Natural killer cell treated with Interleukin-12 subunit alpha and Interleukin-12 subunit beta and Interleukin-15 and Interleukin-18, amount 100 ng/mL, for 72 hours (primary cell): ENCODE measurements at regions not wholly inside any gene's neighbourhood (a gene's known extent, or its start where the extent isn't known, plus 50 kb on each side); places are given as distances from the start of the nearest gene placed in this dataset.
"Not testable (repeated sequence)": the region's sequence is repeated elsewhere in the genome, so short reads cannot be mapped to it uniquely, and the experiment has no call there.

Experiments
- ATAC-seq, 2 donors: fragments of 150-1000 bp; cut with Tn5 transposase in 1 of 2; sonication (Bioruptor Pico), chemical (Tn5 transposase) in 1 of 2; 2 replicates each; pipeline ENCODE4 v1.10.0; 2021
- DNase-seq: peaks from one replicate; pipeline ENCODE4 v3.0.0; 2022; ENCODE audit warnings: low spot score
- H3K27ac Mint-ChIP-seq, 2 donors: 1 replicate in 1 of 2; 2 replicates in 1 of 2; pipeline ENCODE4 v1.8.0; 2022; ENCODE audit warnings: mixed read lengths in 2 of 2, mild to moderate bottlenecking in 1 of 2, moderate library complexity in 1 of 2
- H3K27me3 Mint-ChIP-seq, 2 donors: 1 replicate in 1 of 2; 2 replicates in 1 of 2; pipeline ENCODE4 v1.8.0; 2022; ENCODE audit warnings: mixed read lengths in 2 of 2
- H3K36me3 Mint-ChIP-seq: one replicate; pipeline ENCODE4 v1.8.0; 2022; ENCODE audit warnings: mixed read lengths
- H3K4me1 Mint-ChIP-seq, 2 donors: 1 replicate in 1 of 2; 2 replicates in 1 of 2; pipeline ENCODE4 v1.8.0; 2022; ENCODE audit warnings: low read depth in 2 of 2, mixed read lengths in 2 of 2, mild to moderate bottlenecking in 1 of 2
- H3K4me3 Mint-ChIP-seq: one replicate; pipeline ENCODE4 v1.8.0; 2022; ENCODE audit warnings: mixed read lengths
- H3K9me3 Mint-ChIP-seq: 2 replicates; pipeline ENCODE4 v1.8.0; 2022; ENCODE audit warnings: mixed read lengths

DNA sequence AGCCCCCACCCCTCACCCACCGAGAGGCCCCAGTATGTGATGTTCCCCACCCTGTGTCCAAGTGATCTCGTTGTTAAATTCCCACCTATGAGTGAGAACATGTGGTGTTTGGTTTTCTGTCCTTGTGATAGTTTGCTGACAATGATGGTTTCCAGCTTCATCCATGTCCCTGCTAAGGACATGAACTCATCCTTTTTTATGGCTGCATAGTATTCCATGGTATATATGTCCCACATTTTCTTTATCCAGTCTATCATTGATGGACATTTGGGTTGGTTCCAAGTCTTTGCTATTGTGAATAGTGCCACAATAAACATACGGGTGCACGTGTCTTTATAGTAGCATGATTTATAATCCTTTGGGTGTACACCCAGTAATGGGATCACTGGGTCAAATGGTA, 79.2 kb downstream of the PXDC1 start:
- not testable (repeated sequence) for H3K4me3 Mint-ChIP-seq, H3K36me3 Mint-ChIP-seq, H3K9me3 Mint-ChIP-seq, ATAC-seq, H3K27ac Mint-ChIP-seq, DNase-seq, H3K4me1 Mint-ChIP-seq
- peaks cover 22 to 24% of the 10 kb centered on the region in 2 donors for H3K27me3 Mint-ChIP-seq

DNA sequence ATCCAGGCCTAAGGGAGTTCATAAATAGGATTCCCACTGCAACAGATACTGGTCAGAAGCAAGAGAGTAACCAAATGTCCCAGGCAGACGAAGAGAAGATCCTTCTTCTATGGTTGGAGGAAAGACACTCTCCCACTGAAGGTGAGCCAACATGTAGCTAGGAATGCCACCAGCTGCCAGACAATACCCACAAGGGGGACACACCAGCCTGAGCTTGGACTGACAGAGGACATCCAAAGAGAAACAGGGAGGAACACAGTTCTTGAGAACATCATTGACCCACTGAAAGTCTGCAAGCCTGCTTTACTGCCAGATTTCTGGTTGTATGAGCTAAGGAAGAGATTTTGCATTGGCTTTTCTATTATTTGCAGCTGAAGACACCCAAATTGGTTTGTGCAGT, 80.1 kb downstream of the PXDC1 start:
- Mint-ChIP-seq H3K36me3 (no peaks in the 10 kb centered on the region), H3K27ac (no peak overlapping the region), H3K4me3 (no peak overlapping the region), H3K4me1 (no peaks in the 10 kb centered on the region), H3K27me3 (peaks cover 19 to 24% of the 10 kb centered on the region in 2 donors), H3K9me3 (peaks cover 3% of the 10 kb centered on the region)
- ATAC-seq = no peak
- no peak for DNase-seq

DNA sequence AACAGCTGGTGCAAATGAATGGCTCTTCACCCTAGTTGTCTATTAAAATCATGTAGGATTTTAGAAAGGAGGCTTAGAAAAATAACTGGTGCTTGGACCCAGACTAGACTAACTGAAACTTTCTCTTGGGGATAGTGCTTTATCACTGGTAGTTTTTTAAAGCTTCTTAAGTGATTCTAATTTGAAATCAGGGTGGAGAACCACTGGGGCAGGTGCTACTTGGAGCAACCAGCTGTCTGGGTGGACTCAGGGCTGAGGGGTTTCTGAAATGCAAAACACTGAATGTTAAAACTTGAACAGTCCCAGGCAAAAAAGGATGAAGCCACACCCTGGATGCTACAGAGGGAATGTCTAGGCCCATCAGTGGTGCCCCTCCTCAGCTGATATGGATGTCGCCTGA, 81.2 kb downstream of the PXDC1 start:
- H3K36me3 Mint-ChIP-seq = no peaks in the 10 kb centered on the region
- peaks cover 3% of the 10 kb centered on the region for H3K9me3 Mint-ChIP-seq
- ATAC-seq (no peak), DNase-seq (no peak)
- no peak overlapping the region for H3K27ac Mint-ChIP-seq
- no peak overlapping the region for H3K4me3 Mint-ChIP-seq
- peaks cover 19 to 28% of the 10 kb centered on the region in 2 donors for H3K27me3 Mint-ChIP-seq
- H3K4me1 Mint-ChIP-seq = no peaks in the 10 kb centered on the region

DNA sequence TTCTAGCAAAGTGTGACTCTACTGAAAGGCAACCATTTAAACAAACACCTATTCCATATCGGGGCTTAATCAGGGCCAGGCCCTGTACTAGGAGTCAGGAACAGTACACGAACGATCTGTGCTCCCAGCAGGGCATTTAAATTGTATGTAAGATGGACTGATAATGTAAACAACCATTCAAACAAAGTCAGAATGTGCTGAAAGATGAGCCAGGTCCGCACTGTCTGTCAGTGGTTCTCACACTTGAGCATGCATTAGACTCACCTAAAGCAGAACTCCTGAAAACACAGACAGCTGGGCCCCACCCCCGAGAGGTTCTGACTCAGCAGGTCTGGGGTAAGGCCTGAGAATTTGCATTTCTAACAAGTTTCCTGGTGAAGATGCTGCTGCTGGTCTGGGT, 81.6 kb downstream of the PXDC1 start:
- Mint-ChIP-seq H3K4me3 (no peak overlapping the region), H3K4me1 (no peaks in the 10 kb centered on the region), H3K27me3 (peaks cover 18 to 24% of the 10 kb centered on the region in 2 donors), H3K36me3 (no peaks in the 10 kb centered on the region), H3K27ac (no peak overlapping the region), H3K9me3 (peaks cover 3% of the 10 kb centered on the region)
- DNase-seq (no peak), ATAC-seq (peak in 1 of 2 donors; percentile 48)

DNA sequence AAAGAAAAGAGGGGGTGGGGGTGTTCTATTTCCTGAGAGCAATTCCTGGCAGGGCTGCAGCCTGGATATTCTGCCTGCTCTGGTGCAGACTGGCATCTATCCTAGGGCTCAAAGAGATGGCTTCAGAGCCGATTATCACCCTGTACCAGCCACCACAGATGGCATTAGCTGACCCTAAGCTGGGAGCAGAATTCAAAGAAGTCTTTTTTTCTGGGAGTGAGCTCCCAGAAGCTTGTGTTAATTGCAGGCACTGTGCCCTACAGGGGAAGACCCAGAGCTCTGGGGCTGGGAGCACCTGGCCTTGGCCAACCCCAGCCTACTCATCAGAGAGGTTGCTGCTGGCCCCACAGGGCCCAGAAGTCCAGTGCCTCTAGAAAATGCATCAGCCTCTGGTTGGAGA, 85.9 kb downstream of the PXDC1 start:
- H3K4me3 Mint-ChIP-seq = no peak overlapping the region
- no peaks in the 10 kb centered on the region for H3K36me3 Mint-ChIP-seq
- no peak overlapping the region for H3K27ac Mint-ChIP-seq

DNA sequence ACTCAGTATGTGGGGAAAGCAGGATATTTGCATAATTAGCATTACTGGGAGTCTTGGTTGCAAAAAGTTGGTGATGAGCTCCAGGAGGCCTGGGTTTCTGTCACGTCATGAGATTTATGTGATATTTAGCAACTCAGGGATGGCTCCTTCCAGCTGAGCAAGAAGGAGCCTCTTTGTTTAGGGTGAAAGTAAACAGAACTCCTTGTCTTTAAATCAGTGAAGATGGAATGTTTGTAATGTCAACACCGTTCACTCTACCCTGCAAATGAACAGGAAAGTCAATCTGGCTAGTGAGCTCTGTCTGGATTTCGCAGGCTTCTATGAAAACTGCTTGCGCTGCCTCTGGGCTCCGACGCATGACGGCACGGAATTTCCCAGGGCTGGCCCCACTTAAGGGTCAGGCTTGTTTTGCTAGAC, 86.9 kb downstream of the PXDC1 start:
- no peaks in the 10 kb centered on the region for H3K4me1 Mint-ChIP-seq
- H3K36me3 Mint-ChIP-seq = no peaks in the 10 kb centered on the region
- no peak overlapping the region for H3K27ac Mint-ChIP-seq
- DNase-seq (no peak), ATAC-seq (no peak)
- H3K9me3 Mint-ChIP-seq = peaks cover 3% of the 10 kb centered on the region
- H3K27me3 Mint-ChIP-seq = peaks cover 9 to 31% of the 10 kb centered on the region in 2 donors
- H3K4me3 Mint-ChIP-seq = no peak overlapping the region

More for the DNA sequence above, 85.9 kb downstream of the PXDC1 start:
- Mint-ChIP-seq H3K4me1 (no peaks in the 10 kb centered on the region), H3K9me3 (peaks cover 3% of the 10 kb centered on the region), H3K27me3 (peaks cover 10 to 21% of the 10 kb centered on the region in 2 donors)
- DNase-seq (no peak), ATAC-seq (no peak)

DNA sequence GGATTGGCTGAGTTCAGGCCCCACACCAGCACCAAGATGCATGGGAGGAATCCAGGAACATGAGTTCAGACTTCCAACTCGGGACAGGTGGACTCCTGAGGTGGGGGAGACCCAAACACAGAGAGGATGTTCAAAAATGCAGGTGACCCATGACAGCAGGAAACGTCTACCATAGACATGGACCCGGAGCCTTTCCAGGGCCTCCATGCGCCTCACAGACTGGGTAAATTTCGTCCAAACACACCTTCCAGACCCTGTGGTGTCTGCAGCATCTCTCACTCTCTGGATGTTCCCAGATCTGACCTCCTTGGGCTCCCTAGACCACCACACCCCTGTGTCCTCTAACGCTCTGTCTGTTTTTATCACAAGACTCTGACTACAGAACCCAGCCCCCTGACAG, 87.7 kb downstream of the PXDC1 start:
- DNase-seq = no peak
- no peaks in the 10 kb centered on the region for H3K4me1 Mint-ChIP-seq
- H3K27ac Mint-ChIP-seq = no peak overlapping the region
- peak in 1 of 2 donors; percentile 20 for ATAC-seq
- no peaks in the 10 kb centered on the region for H3K36me3 Mint-ChIP-seq
- peaks cover 9 to 35% of the 10 kb centered on the region in 2 donors for H3K27me3 Mint-ChIP-seq
- H3K4me3 Mint-ChIP-seq = no peak overlapping the region
- no peaks in the 10 kb centered on the region for H3K9me3 Mint-ChIP-seq

DNA sequence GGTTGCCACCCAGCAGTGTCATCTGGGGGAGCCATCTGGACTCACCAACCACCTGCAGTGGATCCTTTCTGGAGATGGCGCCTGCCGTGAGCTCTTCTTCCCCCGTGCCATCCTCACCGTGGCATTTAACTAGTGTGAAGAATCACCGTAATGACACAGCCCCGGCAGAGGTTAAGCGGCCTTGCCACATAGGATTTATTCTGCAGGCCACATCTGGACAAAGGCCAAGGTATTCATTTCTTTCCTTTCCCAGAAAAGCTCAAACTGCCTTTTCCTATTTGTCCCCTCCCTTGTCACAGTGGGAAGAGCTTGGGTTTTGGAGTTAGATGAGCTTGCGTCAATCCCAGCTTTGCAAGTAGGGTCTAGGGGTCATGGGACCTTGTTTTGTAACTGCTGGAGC, 88.4 kb downstream of the PXDC1 start:
- H3K27ac Mint-ChIP-seq = no peak overlapping the region
- ATAC-seq (no peak), DNase-seq (no peak)
- no peaks in the 10 kb centered on the region for H3K9me3 Mint-ChIP-seq
- H3K4me3 Mint-ChIP-seq = no peak overlapping the region
- H3K27me3 Mint-ChIP-seq = peaks cover 10 to 37% of the 10 kb centered on the region in 2 donors
- no peaks in the 10 kb centered on the region for H3K4me1 Mint-ChIP-seq
- H3K36me3 Mint-ChIP-seq = no peaks in the 10 kb centered on the region

DNA sequence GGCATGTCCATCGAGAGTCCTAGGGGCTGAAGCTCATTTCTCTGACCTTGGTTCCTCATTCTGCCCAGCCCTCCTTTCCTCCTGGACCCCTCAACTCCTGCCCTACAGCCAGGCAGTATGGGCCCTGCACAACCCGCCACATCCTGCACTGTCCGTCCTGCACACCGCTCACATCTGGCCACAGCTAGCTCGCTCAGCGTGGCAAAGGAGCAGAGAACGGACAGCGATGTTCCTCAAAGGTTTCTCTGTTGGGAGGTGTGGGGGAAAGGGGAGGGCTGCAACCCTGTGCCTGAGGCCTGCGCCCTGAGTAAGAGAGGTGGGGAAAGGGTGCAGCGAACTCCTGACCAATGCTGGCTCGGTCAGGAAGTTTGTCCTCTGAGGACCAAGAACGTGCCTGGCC, 90.1 kb downstream of the PXDC1 start:
- no peak overlapping the region for H3K4me3 Mint-ChIP-seq
- no peak overlapping the region for H3K27ac Mint-ChIP-seq
- DNase-seq = no peak
- H3K27me3 Mint-ChIP-seq = peaks cover 14 to 36% of the 10 kb centered on the region in 2 donors
- no peaks in the 10 kb centered on the region for H3K4me1 Mint-ChIP-seq
- no peaks in the 10 kb centered on the region for H3K36me3 Mint-ChIP-seq
- H3K9me3 Mint-ChIP-seq = no peaks in the 10 kb centered on the region
- ATAC-seq = peak in 1 of 2 donors; percentile 46

DNA sequence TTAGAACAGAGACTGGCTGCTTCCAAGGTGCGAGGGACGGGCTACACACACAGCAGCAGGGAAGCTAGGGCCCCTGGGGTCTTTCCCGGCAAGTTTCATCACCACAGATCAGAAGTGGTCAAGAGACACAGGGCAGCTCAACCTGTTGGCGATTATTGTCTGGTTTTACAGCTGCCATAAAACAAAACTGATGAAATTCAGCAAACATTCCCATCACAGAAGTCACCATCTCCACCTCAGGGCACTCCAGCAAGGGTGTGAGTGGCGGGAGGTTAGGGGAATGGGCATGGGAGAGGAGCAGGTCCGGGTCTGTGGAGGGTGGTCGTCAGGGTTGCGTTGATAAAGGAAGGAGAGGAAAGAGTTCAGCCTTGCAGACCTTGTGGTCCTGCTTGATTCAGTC, 91.0 kb downstream of the PXDC1 start:
- DNase-seq = no peak
- ATAC-seq = no peak
- Mint-ChIP-seq H3K9me3 (no peaks in the 10 kb centered on the region), H3K27ac (no peak overlapping the region), H3K27me3 (peaks cover 16 to 39% of the 10 kb centered on the region in 2 donors), H3K4me3 (no peak overlapping the region), H3K36me3 (no peaks in the 10 kb centered on the region), H3K4me1 (no peaks in the 10 kb centered on the region)

DNA sequence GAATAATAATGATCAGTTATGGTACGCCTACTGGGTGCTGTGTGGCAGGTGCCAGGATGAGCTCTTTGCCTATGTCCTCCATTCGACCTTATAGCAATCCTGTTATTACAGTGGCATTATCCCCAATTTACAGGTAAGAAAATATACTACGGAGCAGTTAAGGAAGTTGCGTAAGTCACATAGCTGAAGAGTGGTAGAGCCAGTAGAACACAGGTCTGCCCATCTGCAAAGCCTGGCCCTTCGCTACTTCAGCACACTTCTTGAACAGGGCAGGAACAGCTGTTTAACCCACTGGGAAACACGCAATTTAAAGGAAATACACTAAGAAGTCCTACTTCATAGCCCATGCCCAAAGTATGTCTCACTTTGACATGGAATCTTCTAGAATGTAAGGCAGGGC, 91.8 kb downstream of the PXDC1 start:
- Mint-ChIP-seq H3K27ac (no peak overlapping the region), H3K4me1 (no peaks in the 10 kb centered on the region), H3K36me3 (no peaks in the 10 kb centered on the region), H3K9me3 (no peaks in the 10 kb centered on the region), H3K4me3 (no peak overlapping the region), H3K27me3 (peaks cover 15 to 46% of the 10 kb centered on the region in 2 donors)
- DNase-seq = no peak
- no peak for ATAC-seq

DNA sequence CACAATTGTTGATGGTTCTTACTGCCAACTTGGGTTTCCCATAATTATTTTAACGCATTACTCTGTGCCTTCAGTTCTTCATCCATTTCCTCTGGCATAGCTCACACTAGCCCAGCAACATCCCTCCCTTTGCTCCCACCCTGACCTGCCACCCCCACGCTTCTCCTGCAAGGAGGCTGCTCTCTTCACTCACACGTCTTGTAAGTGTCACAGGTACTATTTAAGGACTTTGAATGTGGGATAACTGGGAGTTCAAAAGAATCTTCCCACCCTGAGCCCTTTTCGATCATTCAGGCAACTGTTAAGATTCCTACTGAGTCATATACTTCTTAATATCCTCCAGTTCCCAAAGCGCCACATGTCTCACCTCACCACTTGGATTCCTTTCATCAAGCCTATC, 95.4 kb downstream of the PXDC1 start:
- H3K9me3 Mint-ChIP-seq = no peaks in the 10 kb centered on the region
- H3K36me3 Mint-ChIP-seq = no peaks in the 10 kb centered on the region
- DNase-seq (no peak), ATAC-seq (no peak)
- H3K4me3 Mint-ChIP-seq = no peak overlapping the region
- no peaks in the 10 kb centered on the region for H3K4me1 Mint-ChIP-seq
- no peak overlapping the region for H3K27ac Mint-ChIP-seq
- H3K27me3 Mint-ChIP-seq = peaks cover 28 to 54% of the 10 kb centered on the region in 2 donors

DNA sequence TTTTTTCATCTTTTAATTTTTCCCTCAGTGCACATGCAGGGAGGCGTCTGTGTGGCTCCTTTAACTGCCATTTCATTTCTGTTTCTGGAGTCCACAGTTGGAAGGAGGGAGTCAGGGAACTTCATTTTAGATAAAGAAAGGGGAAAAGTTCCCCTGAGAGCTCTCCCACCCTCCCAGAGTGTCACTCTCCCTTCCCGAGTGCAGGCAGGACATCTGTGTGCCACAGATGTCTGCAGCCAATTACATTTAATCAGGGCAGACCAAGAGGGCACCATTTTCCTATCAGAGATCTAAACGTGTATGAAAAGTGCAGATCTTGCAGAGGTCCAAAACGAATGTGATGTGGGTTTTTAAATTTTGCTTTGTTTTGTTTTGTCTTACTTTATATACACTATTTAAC, 96.6 kb downstream of the PXDC1 start:
- Mint-ChIP-seq H3K27me3 (peaks cover 28 to 47% of the 10 kb centered on the region in 2 donors), H3K9me3 (no peaks in the 10 kb centered on the region)
- ATAC-seq = no peak

DNA sequence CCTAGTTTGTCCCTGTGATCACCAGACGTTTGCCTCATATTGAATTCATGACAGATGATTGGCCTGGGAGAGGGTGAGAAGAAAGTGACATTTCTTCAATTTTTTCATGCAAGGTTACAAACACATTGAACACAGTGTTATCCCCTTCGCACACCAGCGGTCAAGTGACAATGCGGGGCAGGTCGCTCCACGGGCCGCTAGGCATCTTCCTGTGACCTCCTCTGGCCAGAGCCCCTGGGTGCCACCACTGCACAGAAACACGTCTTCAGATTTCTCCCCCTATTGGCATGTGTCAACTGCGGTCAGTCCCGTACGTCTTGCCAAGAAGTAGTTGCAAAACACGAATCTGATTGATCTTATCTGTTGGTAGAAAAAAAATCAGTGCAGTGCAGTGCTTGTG, 97.1 kb downstream of the PXDC1 start:
- peaks cover 28 to 42% of the 10 kb centered on the region in 2 donors for H3K27me3 Mint-ChIP-seq
- ATAC-seq = no peak
- no peak overlapping the region for H3K27ac Mint-ChIP-seq

More for the DNA sequence above, 96.6 kb downstream of the PXDC1 start:
- Mint-ChIP-seq H3K27ac (no peak overlapping the region), H3K36me3 (no peaks in the 10 kb centered on the region), H3K4me3 (no peak overlapping the region), H3K4me1 (no peaks in the 10 kb centered on the region)
- no peak for DNase-seq

DNA sequence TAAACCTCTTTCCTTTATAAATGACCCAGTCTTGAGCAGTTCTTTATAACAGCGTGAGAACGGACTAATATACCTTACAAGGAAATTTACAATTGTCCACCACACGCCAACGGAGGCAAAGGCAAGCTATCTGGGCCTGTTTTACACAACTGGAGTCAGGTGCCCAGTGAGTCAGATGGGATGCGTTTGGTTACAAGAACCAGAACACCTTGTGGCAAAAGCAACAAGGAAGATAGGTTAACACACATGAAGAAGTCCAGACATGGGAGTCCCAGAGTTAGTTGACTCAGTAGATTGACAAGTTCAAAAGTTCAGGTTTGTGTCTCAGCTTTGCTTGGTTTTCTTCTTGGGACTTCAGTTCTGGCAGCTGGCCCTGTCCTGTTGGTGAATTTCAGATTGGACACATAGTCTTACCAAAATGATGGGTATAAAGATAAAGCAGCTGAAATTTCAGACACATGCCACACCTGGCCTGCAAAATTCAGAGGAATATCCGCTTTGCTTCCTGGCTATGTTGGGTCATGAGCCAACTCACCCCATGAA, 97.9 kb downstream of the PXDC1 start:
- Mint-ChIP-seq H3K4me3 (no peak overlapping the region), H3K27me3 (peaks cover 28 to 41% of the 10 kb centered on the region in 2 donors), H3K4me1 (no peaks in the 10 kb centered on the region), H3K27ac (no peak overlapping the region), H3K36me3 (no peaks in the 10 kb centered on the region), H3K9me3 (no peaks in the 10 kb centered on the region)
- ATAC-seq (no peak), DNase-seq (no peak)

More for the DNA sequence above, 97.1 kb downstream of the PXDC1 start:
- H3K4me3 Mint-ChIP-seq = no peak overlapping the region
- no peak for DNase-seq
- no peaks in the 10 kb centered on the region for H3K9me3 Mint-ChIP-seq
- no peaks in the 10 kb centered on the region for H3K36me3 Mint-ChIP-seq
- H3K4me1 Mint-ChIP-seq = no peaks in the 10 kb centered on the region
